Keratinocyte (primary cell): ENCODE measurements at regions not wholly inside any gene's neighbourhood (a gene's known extent, or its start where the extent isn't known, plus 50 kb on each side); places are given as distances from the start of the nearest gene placed in this dataset.

Source experiments
- DNase-seq: peaks from one replicate; pipeline ENCODE4 v3.0.0-alpha.2; 2011; ENCODE audit warnings: low read depth, missing footprints, low spot score
- FAIRE-seq: peaks from 2 replicates; lab custom pipeline; 2011; peaks lifted over from hg19 to GRCh38; lab: Jason Lieb, UNC
- H2AFZ ChIP-seq: 2 replicates; pipeline ENCODE4 v1.6.0; 2012; ENCODE audit warnings: low read length, control low read depth, inconsistent platforms; ENCODE audit not compliant: control insufficient read depth
- H3K27ac ChIP-seq: 2 replicates; pipeline ENCODE4 v1.5.1; 2011; ENCODE audit warnings: low read length; ENCODE audit not compliant: control insufficient read depth, insufficient read depth
- H3K27me3 ChIP-seq: 3 replicates; pipeline ENCODE4 v1.6.0; 2011; ENCODE audit warnings: low read length; ENCODE audit not compliant: control insufficient read depth, insufficient read depth; ENCODE audit errors: extremely low read depth
- H3K36me3 ChIP-seq, 2 experiments: 2 replicates in 1 of 2; 3 replicates in 1 of 2; pipeline ENCODE4 v1.5.1; 2011; ENCODE audit warnings: low read length in 2 of 2, mild to moderate bottlenecking in 1 of 2; ENCODE audit not compliant: control insufficient read depth in 2 of 2, insufficient read depth in 2 of 2; ENCODE audit errors: extremely low read depth in 1 of 2
- H3K4me1 ChIP-seq: 3 replicates; pipeline ENCODE4 v1.5.1; 2011; ENCODE audit warnings: low read length; ENCODE audit not compliant: control insufficient read depth, insufficient read depth; ENCODE audit errors: extremely low read depth
- H3K4me2 ChIP-seq: 3 replicates; pipeline ENCODE4 v1.6.0; 2011; ENCODE audit warnings: low read depth, low read length; ENCODE audit not compliant: control insufficient read depth, insufficient read depth; ENCODE audit errors: extremely low read depth
- H3K4me3 ChIP-seq, 3 experiments: fragments of 200-600 bp in 1 of 3; sonication (generic) in 1 of 3; 2 replicates in 2 of 3; 3 replicates in 1 of 3; pipeline ENCODE4 v1.5.1; 2011 to 2016; ENCODE audit warnings: low read length in 3 of 3, mild to moderate bottlenecking in 3 of 3, control low read depth in 2 of 3, inconsistent platforms in 1 of 3, low read depth in 1 of 3, mixed read lengths in 1 of 3, mixed run types in 1 of 3, moderate library complexity in 1 of 3; ENCODE audit not compliant: control insufficient read depth in 2 of 3, insufficient read depth in 2 of 3; ENCODE audit errors: extremely low read depth in 1 of 3
- H3K79me2 ChIP-seq: 2 replicates; pipeline ENCODE4 v1.6.0; 2012; ENCODE audit warnings: low read length; ENCODE audit not compliant: control insufficient read depth, insufficient read depth
- H3K9ac ChIP-seq: 3 replicates; pipeline ENCODE4 v1.6.0; 2011; ENCODE audit warnings: low read length; ENCODE audit not compliant: control insufficient read depth, insufficient read depth; ENCODE audit errors: extremely low read depth
- H3K9me1 ChIP-seq: 3 replicates; pipeline ENCODE4 v1.6.0; 2011; ENCODE audit warnings: low read length; ENCODE audit not compliant: control insufficient read depth, insufficient read depth; ENCODE audit errors: extremely low read depth
- H3K9me3 ChIP-seq: 2 replicates; pipeline ENCODE4 v1.5.1; 2012; ENCODE audit warnings: low read depth, low read length; ENCODE audit not compliant: control insufficient read depth
- H4K20me1 ChIP-seq: 3 replicates; pipeline ENCODE4 v1.6.0; 2011; ENCODE audit warnings: low read length; ENCODE audit not compliant: control insufficient read depth, insufficient read depth; ENCODE audit errors: extremely low read depth
- EZH2 ChIP-seq: IDR thresholded peaks from one replicate; pipeline ENCODE4 v1.6.1; 2012; ENCODE audit warnings: inconsistent platforms, mild to moderate bottlenecking, low read length, moderate library complexity
- dilution Hi-C: fragments of 300-500 bp; cut with MboI; formaldehyde crosslinking; loops from one replicate; pipeline ENCODE4 v1.7.0; 2020; ENCODE audit warnings: low sequenced_read_pairs; ENCODE audit not compliant: extremely low pct_ligation_motif_present
- TF ChIP-seq, protein P1 (sequence below), 3 experiments: IDR thresholded peaks in 1 of 3; conservative IDR thresholded peaks in 1 of 3; optimal IDR thresholded peaks in 1 of 3; 2 replicates in 2 of 3; 3 replicates in 1 of 3; pipeline versions ENCODE3 to v1.5.1; 2011; ENCODE audit warnings: low read length in 3 of 3, mild to moderate bottlenecking in 3 of 3, moderate library complexity in 2 of 3, control low read depth in 1 of 3, inconsistent platforms in 1 of 3; ENCODE audit not compliant: insufficient read depth in 2 of 3; ENCODE audit errors: extremely low read depth in 1 of 3

DNA sequence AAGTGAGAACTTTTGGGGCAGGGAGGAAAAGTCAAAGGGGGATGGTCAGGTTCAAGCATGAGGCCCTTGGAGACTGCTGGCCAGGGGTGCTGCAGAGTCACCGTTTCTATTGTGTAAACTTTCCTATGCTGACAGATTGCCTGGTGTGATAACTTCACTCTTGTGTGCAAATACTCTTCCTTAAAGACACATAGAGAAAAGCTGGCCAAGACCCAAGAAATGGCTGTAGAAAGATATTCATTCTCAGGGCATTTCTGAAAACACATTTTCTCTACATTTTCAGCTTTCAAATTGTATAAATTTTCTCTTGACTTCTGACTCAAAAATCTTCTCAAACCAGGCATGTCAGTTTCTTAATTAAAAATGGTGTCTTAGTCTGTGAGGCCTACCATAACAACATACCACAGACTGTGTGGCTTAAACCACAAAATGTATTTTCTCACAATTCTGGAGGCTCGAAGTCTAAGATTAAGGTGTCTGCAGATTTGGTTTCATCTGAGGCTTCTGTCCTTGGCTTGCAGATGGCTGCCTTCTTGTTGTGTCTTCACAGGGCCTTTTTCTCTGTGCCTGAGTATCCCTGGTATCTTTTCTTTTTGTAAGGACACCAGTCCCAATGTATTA lies 304.5 kb downstream of the KCNRG start:
- Histone ChIP-seq H3K9ac (no peak overlapping the region), H3K9me3 (no peaks in the 10 kb centered on the region), H3K9me1 (no peaks in the 10 kb centered on the region), H3K79me2 (no peaks in the 10 kb centered on the region), H3K27ac (no peak overlapping the region), H3K4me2 (no peak overlapping the region), H4K20me1 (no peaks in the 10 kb centered on the region), H2AFZ (no peak overlapping the region), H3K36me3 (no peaks in the 10 kb centered on the region), H3K4me3 (no peak overlapping the region), H3K4me1 (peaks cover 4% of the 10 kb centered on the region), H3K27me3 (no peaks in the 10 kb centered on the region)
- TF ChIP-seq EZH2: no peak
- TF ChIP-seq, protein P1, sequence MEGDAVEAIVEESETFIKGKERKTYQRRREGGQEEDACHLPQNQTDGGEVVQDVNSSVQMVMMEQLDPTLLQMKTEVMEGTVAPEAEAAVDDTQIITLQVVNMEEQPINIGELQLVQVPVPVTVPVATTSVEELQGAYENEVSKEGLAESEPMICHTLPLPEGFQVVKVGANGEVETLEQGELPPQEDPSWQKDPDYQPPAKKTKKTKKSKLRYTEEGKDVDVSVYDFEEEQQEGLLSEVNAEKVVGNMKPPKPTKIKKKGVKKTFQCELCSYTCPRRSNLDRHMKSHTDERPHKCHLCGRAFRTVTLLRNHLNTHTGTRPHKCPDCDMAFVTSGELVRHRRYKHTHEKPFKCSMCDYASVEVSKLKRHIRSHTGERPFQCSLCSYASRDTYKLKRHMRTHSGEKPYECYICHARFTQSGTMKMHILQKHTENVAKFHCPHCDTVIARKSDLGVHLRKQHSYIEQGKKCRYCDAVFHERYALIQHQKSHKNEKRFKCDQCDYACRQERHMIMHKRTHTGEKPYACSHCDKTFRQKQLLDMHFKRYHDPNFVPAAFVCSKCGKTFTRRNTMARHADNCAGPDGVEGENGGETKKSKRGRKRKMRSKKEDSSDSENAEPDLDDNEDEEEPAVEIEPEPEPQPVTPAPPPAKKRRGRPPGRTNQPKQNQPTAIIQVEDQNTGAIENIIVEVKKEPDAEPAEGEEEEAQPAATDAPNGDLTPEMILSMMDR (optimal IDR thresholded peaks at IDR 0.05 in 1 of 3, IDR thresholded peaks at IDR 0.05 in 1 of 3, conservative IDR thresholded peaks at IDR 0.05 in 1 of 3; ENCODE audit: extremely low read depth in 1 of 3, insufficient read depth in 2 of 3, low read length in 3 of 3): no peak
- DNase-seq (no peak), FAIRE-seq (no peak)
- dilution Hi-C loops: no loop called here

DNA sequence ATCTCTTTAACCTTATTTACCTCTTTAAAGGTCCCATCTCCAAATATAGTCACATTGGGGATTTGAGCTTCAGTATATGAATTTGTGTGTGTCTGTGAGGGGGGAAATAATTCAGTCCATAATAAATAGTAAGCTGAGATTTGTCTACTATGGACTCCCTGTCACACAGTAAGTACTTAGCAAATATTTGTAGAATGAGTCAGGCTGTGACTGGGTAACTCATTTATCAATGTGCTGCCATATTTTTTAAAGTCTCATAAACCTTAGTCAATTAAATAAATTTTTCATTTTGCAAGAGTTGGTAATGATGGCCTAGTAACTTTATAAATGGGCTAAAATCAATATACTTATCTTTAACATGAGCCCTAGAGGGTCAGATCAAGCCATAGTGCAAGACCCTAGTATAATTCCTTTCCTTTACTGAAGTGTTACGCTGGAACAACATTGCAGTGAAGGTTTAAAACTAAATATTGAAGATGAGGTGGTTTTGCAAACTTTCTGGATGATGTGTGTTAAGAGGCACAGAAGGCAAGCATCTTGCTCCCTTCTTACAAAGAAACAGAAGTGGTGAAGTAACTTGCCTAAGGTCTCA lies 305.1 kb downstream of the KCNRG start:
- FAIRE-seq (no peak), DNase-seq (no peak)
- H3K4me2 ChIP-seq: no peak overlapping the region
- TF ChIP-seq, protein P1 (optimal IDR thresholded peaks at IDR 0.05 in 1 of 3, IDR thresholded peaks at IDR 0.05 in 1 of 3, conservative IDR thresholded peaks at IDR 0.05 in 1 of 3; ENCODE audit: extremely low read depth in 1 of 3, insufficient read depth in 2 of 3, low read length in 3 of 3): no peak
- no peak for TF ChIP-seq EZH2
- dilution Hi-C loops: no loop called here
- H3K4me1 ChIP-seq: peaks cover 4% of the 10 kb centered on the region
- no peaks in the 10 kb centered on the region for H3K9me1 ChIP-seq
- no peaks in the 10 kb centered on the region for H3K79me2 ChIP-seq
- no peaks in the 10 kb centered on the region for H3K9me3 ChIP-seq
- H3K27ac ChIP-seq: no peak overlapping the region
- H3K9ac ChIP-seq: no peak overlapping the region
- no peak overlapping the region for H3K4me3 ChIP-seq
- H4K20me1 ChIP-seq: no peaks in the 10 kb centered on the region
- H2AFZ ChIP-seq: no peak overlapping the region
- no peaks in the 10 kb centered on the region for H3K27me3 ChIP-seq
- no peaks in the 10 kb centered on the region for H3K36me3 ChIP-seq
